ENCODE measurements at regions not wholly inside any gene's neighbourhood (a gene's known extent, or its start where the extent isn't known, plus 50 kb on each side); places are given as distances from the start of the nearest gene placed in this dataset.

GRCh38 chr10:93250010-93250409, 176.3 kb downstream of the CYP26A1 start:
- no peak overlapping the region for H3K27ac Mint-ChIP-seq
- no peaks in the 10 kb centered on the region for H3K4me1 Mint-ChIP-seq
- H3K4me3 Mint-ChIP-seq, result no peak overlapping the region
- no peak for ATAC-seq (replicated peaks)
- peaks cover 14% of the 10 kb centered on the region for H3K27me3 Mint-ChIP-seq
- H3K9me3 Mint-ChIP-seq, result no peaks in the 10 kb centered on the region
- H3K36me3 Mint-ChIP-seq (ENCODE audit: low read depth), result no peaks in the 10 kb centered on the region

DNA sequence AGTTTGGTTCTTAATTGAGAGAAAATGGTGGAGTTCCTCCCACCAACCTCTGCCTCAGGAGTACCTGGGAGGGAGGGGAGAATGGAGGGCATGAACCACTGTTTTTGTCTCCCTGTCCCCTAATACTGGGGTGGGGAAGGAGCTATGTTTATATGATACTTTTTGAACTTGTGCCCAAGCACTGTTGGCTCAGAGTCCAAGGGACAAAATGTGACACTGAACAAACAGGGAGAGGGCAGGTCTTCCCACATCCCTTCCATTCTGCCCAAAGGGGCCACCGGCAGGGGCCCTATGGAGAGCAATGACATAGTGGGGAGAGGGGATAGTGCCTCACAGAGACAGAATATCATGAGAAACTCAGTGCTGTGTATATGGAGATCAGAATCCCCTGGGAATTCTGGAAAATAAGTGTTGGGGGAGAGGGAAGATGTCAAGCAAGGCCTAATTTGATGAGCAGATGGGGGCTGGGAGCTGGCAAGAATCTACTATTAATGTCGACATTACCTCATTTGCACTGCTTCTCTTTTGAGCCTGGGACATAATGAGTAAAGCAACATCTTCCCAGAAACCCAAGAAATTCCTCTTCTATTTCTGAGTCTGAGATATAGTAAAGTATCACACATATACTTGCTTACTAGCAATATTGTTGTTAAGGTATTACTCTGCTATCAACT, 180.6 kb downstream of the CYP26A1 start:
- Mint-ChIP-seq H3K9me3 (no peaks in the 10 kb centered on the region), H3K27ac (no peak overlapping the region), H3K36me3 (ENCODE audit: low read depth) (no peaks in the 10 kb centered on the region), H3K4me3 (no peak overlapping the region), H3K27me3 (no peaks in the 10 kb centered on the region), H3K4me1 (no peaks in the 10 kb centered on the region)
- no peak for ATAC-seq (replicated peaks)

DNA sequence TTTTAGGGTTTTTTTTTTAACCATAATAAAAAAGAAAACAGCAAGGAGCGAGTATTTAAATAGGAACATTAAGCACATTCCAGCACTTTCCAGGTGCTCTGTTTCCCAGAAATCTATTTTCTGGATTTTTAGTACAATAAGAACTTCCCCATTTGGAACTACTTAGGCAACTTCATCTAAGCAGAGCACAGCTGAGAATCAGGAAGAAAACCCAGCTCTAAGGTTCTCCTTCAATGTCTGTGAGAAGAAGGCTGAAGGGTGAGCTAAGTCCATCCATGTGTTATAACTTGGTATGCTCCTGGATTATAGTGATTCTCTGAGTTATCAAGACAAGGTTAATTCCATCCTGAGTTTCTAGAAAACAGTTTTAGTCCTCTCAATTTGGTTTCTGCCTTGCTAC, 181.9 kb downstream of the CYP26A1 start:
- no peak for ATAC-seq (replicated peaks)
- Mint-ChIP-seq H3K27me3 (no peaks in the 10 kb centered on the region), H3K4me3 (no peak overlapping the region), H3K27ac (no peak overlapping the region), H3K4me1 (no peaks in the 10 kb centered on the region), H3K9me3 (no peaks in the 10 kb centered on the region), H3K36me3 (ENCODE audit: low read depth) (no peaks in the 10 kb centered on the region)
